ENCODE measurements at regions not wholly inside any gene's neighbourhood (a gene's known extent, or its start where the extent isn't known, plus 50 kb on each side); places are given as distances from the start of the nearest gene placed in this dataset.

GRCh38 chr4:125125276-125125675 lies 189.5 kb upstream of the FAT4 start:
- no peak for DNase-seq (ENCODE audit: low read depth)
- no peak for TF ChIP-seq CTCF (IDR thresholded peaks at IDR 0.05; ENCODE audit: control insufficient read depth, insufficient read depth, low read depth, low read length, missing control alignments)
- no peak overlapping the region for H3K4me3 ChIP-seq (ENCODE audit: control insufficient read depth, low read depth, low read length)

GRCh38 chr4:125123570-125124109 lies 191.1 kb upstream of the FAT4 start:
- TF ChIP-seq CTCF (IDR thresholded peaks at IDR 0.05; ENCODE audit: control insufficient read depth, insufficient read depth, low read depth, low read length, missing control alignments), result no peak
- no peak overlapping the region for H3K4me3 ChIP-seq (ENCODE audit: control insufficient read depth, low read depth, low read length)
- DNase-seq (ENCODE audit: low read depth), result no peak

- DNase-seq (ENCODE audit: low read depth), result no peak
- no peak for TF ChIP-seq CTCF (IDR thresholded peaks at IDR 0.05; ENCODE audit: control insufficient read depth, insufficient read depth, low read depth, low read length, missing control alignments)
- H3K4me3 ChIP-seq (ENCODE audit: control insufficient read depth, low read depth, low read length), result no peak overlapping the region
Measured at GRCh38 chr4:125121581-125121980, 193.2 kb upstream of the FAT4 start.

GRCh38 chr4:125116431-125116830 lies 198.3 kb upstream of the FAT4 start:
- TF ChIP-seq CTCF (IDR thresholded peaks at IDR 0.05; ENCODE audit: control insufficient read depth, insufficient read depth, low read depth, low read length, missing control alignments), result no peak
- DNase-seq (ENCODE audit: low read depth), result no peak
- no peak overlapping the region for H3K4me3 ChIP-seq (ENCODE audit: control insufficient read depth, low read depth, low read length)

- no peak for DNase-seq (ENCODE audit: low read depth)
- no peak for TF ChIP-seq CTCF (IDR thresholded peaks at IDR 0.05; ENCODE audit: control insufficient read depth, insufficient read depth, low read depth, low read length, missing control alignments)
Measured at GRCh38 chr4:125115941-125116340, 198.8 kb upstream of the FAT4 start.

GRCh38 chr4:125115476-125115875 lies 199.3 kb upstream of the FAT4 start:
- DNase-seq (ENCODE audit: low read depth), result no peak
- TF ChIP-seq CTCF (IDR thresholded peaks at IDR 0.05; ENCODE audit: control insufficient read depth, insufficient read depth, low read depth, low read length, missing control alignments), result no peak
- H3K4me3 ChIP-seq (ENCODE audit: control insufficient read depth, low read depth, low read length), result no peak overlapping the region

More at GRCh38 chr4:125115941-125116340, 198.8 kb upstream of the FAT4 start:
- H3K4me3 ChIP-seq (ENCODE audit: control insufficient read depth, low read depth, low read length), result no peak overlapping the region

- no peak for TF ChIP-seq CTCF (IDR thresholded peaks at IDR 0.05; ENCODE audit: control insufficient read depth, insufficient read depth, low read depth, low read length, missing control alignments)
- DNase-seq (ENCODE audit: low read depth), result no peak
- no peak overlapping the region for H3K4me3 ChIP-seq (ENCODE audit: control insufficient read depth, low read depth, low read length)
Measured at GRCh38 chr4:125112536-125112935, 202.2 kb upstream of the FAT4 start.

Measured in AG09309 (cell line).